ENCODE measurements at regions not wholly inside any gene's neighbourhood (a gene's known extent, or its start where the extent isn't known, plus 50 kb on each side); places are given as distances from the start of the nearest gene placed in this dataset.

DNA sequence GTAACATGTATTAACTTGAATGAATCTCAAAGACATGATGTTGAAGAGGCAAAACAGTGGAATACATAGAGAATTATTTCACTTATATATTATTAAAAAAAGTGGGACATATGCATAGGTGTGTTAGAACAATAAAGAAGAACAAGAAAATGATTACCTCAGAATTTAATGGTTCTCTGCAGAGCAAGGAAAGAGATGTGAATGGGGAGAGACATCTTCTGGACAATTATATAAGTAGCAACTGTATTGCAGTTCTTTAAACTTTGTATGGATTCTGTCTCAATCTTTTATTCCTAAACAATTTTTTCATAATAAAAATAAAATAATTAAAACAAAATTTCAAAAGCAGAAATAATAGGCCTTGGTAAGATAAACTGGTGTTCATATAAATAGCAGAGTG, 674.9 kb upstream of the ADGRL4 start:
- no peak for DNase-seq (ENCODE audit: low spot score)

DNA sequence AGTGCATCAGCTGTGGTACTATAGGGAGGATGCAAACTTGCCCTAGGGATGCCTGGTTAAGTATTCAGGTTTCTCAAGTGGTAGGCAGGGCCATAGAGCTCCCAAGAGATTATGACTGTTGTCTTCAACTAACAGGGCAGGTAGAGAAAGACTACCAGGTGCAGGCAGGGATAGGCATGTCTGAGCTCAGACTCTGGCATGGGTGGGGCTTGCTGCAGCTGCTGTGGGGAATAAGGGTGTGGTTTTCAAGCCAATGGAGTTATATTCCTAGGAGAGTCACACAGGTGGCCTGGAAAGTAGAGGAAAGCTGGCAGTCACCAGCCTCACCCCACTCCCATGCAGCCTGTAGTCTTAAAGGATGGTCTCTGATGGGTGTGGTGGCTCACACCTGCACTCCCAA, 673.4 kb upstream of the ADGRL4 start:
- no peak for DNase-seq (ENCODE audit: low spot score)

DNA sequence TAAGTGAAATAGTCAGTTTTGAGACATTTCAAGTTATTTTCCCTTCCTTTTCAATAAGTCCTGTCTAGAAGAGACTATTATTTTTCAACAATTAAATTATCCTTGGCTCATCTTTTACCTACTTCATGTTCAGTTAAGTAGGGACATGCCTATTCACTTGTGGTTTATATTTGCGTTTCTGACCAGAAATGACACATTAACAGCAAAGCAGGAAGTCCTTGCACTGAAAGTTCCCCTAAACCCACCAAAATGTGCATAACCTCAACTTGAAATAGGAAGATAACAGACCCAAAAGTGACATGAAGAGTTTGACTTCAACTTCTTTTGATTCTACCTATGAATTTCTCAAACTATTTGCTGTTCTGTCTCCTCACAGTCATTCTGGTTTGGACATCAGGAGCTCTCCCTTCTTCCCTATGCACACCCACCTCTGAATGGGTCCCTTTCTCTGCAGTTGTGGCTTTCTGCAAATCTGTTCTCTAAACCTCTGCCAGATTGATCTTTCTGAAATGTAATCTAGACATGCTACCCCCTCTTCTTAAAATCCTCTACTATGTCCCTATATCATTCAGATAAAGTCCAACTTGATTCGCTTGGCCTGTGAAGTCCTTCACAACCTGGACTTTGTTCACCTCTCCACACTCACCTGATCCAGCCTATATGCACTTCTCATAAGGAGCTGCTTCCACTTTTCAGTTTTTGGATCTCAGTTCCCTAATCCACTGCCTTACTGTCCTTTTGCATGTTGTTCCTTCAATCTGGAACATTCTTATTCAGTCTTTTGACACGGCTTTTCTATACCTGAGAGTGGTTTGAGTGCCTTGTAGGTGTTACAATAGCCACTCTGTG, 661.5 kb upstream of the ADGRL4 start:
- DNase-seq (ENCODE audit: low spot score), result no peak

- DNase-seq (ENCODE audit: low spot score), result no peak
Observed at GRCh38 chr1:79667166-79667565, 660.6 kb upstream of the ADGRL4 start.

GRCh38 chr1:79663916-79664315, 657.4 kb upstream of the ADGRL4 start:
- DNase-seq (ENCODE audit: low spot score), result no peak

GRCh38 chr1:79662596-79662995, 656.1 kb upstream of the ADGRL4 start:
- DNase-seq (ENCODE audit: low spot score), result no peak

- DNase-seq (ENCODE audit: low spot score), result no peak
Observed at GRCh38 chr1:79660129-79660528, 653.6 kb upstream of the ADGRL4 start.

GRCh38 chr1:79657951-79658658, 651.6 kb upstream of the ADGRL4 start:
- no peak for DNase-seq (ENCODE audit: low spot score)

DNA sequence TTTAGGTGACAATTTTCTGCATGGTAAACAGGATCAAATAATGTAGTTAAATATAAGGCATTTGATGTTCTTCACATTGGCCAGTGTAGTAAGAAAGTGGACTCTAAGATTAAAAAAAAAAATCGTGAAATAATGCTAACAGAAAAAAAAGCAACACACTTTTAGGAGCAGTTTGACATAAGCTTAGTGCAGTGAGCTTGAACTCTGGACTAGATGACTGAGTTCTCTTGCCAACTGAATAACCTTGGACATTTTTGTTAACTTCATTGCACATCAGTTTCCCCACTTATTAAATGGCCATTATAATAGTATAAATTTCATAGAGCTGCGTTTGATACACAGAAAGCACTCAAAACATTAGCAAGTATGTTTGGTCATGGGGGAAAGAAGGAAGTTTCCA, 649.3 kb upstream of the ADGRL4 start:
- no peak for DNase-seq (ENCODE audit: low spot score)

GRCh38 chr1:79652426-79652825, 645.9 kb upstream of the ADGRL4 start:
- DNase-seq (ENCODE audit: low spot score), result no peak

- DNase-seq (ENCODE audit: low spot score), result no peak
Observed at GRCh38 chr1:79648126-79648525, 641.6 kb upstream of the ADGRL4 start.

DNA sequence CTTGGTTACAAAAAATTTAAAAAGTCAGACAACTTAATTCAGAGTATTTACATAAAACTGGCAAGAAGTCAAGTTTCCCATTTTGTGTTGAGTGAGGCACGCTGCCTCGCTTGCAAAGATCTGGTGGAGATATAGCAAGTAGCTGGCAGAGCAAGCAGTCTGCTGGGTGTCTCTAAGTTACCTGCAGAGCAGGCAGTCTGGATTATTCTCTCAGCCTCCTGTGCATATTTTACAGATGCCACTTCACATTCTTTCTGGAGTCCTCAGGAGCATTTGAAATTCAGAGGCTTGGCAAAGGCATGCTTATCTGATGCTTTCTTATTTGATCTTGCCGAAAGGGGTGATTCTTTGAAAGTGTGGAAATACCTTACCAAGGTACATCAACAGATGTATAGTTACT, 640.4 kb upstream of the ADGRL4 start:
- no peak for DNase-seq (ENCODE audit: low spot score)

GRCh38 chr1:79638382-79638781, 631.9 kb upstream of the ADGRL4 start:
- DNase-seq (ENCODE audit: low spot score), result no peak

GRCh38 chr1:79633456-79633855, 626.9 kb upstream of the ADGRL4 start:
- no peak for DNase-seq (ENCODE audit: low spot score)

- DNase-seq (ENCODE audit: low spot score), result no peak
Observed at GRCh38 chr1:79629414-79629813, 622.9 kb upstream of the ADGRL4 start.

- no peak for DNase-seq (ENCODE audit: low spot score)
Observed at GRCh38 chr1:79617777-79618176, 611.2 kb upstream of the ADGRL4 start.

GRCh38 chr1:79614762-79615161, 608.2 kb upstream of the ADGRL4 start:
- no peak for DNase-seq (ENCODE audit: low spot score)

GRCh38 chr1:79614106-79614505, 607.6 kb upstream of the ADGRL4 start:
- DNase-seq (ENCODE audit: low spot score), result no peak

- DNase-seq (ENCODE audit: low spot score), result no peak
Observed at GRCh38 chr1:79613046-79613445, 606.5 kb upstream of the ADGRL4 start.

DNA sequence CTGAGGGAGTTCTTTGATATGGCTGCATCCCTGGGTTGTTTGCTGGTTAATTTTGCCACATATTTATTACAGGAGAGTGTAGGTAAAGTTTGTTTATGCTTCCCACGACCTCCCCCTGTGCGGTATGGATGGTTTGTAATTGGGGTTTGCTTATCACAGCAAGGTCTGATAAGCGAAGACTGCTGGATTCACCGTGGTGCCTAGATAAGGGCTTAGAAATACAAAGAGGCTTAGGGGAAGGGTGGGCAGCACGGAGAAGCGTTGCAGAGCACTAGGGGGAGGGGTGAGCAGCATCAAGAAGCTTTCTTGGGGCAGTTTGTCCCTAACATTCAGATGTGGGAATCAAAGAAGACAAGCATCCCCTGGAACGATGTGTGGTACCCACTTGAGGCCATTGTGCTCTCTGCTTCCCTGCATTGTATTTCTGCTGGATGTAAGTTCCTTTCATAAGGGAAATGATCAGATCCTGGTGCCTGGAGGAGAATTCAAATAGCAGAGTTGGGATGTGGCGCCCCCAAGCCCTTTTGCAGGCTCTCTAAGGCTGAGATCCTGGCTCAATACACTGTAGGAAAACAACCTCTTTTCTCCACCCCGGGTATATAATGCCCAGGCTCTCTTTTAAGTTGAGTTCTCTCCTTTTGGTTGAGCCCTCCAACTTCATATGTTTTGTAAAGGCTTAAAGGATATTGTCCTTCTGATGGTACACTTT, 598.1 kb upstream of the ADGRL4 start:
- no peak for DNase-seq (ENCODE audit: low spot score)

DNA sequence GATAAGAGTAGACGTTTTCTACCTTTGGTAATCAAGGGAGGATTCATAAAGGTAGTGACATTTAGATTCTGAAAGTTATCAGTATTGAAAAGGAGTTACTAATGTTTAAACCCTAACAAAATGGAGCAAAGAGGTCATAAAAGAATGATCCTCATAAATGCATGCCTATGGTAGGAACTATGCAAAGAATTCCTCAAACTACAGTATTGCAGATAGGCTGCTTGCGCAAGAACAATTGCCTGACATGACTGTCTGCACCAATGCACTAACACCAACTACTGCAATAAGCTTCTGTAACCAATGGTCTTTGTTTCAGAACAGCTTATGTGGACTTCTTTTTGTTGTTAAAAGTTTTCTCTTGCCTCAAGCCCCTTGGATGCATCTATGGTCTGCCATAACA, 597.3 kb upstream of the ADGRL4 start:
- no peak for DNase-seq (ENCODE audit: low spot score)

DNA sequence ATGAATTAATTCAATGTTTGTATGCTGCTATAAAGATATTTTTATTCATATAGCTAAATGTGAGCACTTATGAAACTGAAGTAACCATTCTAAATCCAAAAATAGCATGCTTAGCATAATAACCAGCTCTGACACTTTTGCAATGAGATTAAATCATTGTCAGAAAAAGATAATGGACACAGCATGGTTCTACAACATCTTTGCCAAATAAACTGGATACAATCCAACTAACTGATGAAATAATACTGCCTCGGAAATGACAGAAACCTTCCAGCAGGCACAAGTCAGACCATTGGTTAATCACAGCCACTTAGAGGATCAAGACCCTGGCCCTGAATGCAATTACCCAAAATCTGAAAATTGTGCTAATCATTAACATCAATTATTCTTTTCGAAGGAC, 592.7 kb upstream of the ADGRL4 start:
- DNase-seq (ENCODE audit: low spot score), result no peak

- no peak for DNase-seq (ENCODE audit: low spot score)
Observed at GRCh38 chr1:79595931-79596330, 589.4 kb upstream of the ADGRL4 start.

Measured in Ammon's horn (tissue), 1 donor.